H7 (cell line): ENCODE measurements at regions not wholly inside any gene's neighbourhood (a gene's known extent, or its start where the extent isn't known, plus 50 kb on each side); places are given as distances from the start of the nearest gene placed in this dataset.
"Not testable (repeated sequence)": the region's sequence is repeated elsewhere in the genome, so short reads cannot be mapped to it uniquely, and the experiment has no call there.

ENCODE experiments used
- DNase-seq: peaks from one replicate; pipeline ENCODE4 v3.0.0; 2012
- H3K27me3 ChIP-seq: 2 replicates; pipeline ENCODE4 v1.6.0; 2011; ENCODE audit warnings: mild to moderate bottlenecking, low read length; ENCODE audit not compliant: control insufficient read depth, insufficient read depth
- H3K36me3 ChIP-seq: replicated peaks from 2 replicates; pipeline ENCODE4 v1.5.1; 2011; ENCODE audit warnings: low read length; ENCODE audit not compliant: control insufficient read depth, insufficient read depth
- H3K4me3 ChIP-seq: 2 replicates; pipeline ENCODE4 v1.5.1; 2011; ENCODE audit warnings: low read depth, mild to moderate bottlenecking, control low read depth, low read length, moderate library complexity; ENCODE audit not compliant: insufficient read depth

GRCh38 chr11:96736601-96737000, 346.8 kb downstream of the JRKL start:
- DNase-seq, result no peak
- Histone ChIP-seq H3K27me3 (no peaks in the 10 kb centered on the region), H3K36me3 (no peaks in the 10 kb centered on the region), H3K4me3 (no peak overlapping the region)

GRCh38 chr11:96738311-96738710, 348.5 kb downstream of the JRKL start:
- Histone ChIP-seq H3K27me3 (no peaks in the 10 kb centered on the region), H3K36me3 (no peaks in the 10 kb centered on the region), H3K4me3 (no peak overlapping the region)
- no peak for DNase-seq

DNA sequence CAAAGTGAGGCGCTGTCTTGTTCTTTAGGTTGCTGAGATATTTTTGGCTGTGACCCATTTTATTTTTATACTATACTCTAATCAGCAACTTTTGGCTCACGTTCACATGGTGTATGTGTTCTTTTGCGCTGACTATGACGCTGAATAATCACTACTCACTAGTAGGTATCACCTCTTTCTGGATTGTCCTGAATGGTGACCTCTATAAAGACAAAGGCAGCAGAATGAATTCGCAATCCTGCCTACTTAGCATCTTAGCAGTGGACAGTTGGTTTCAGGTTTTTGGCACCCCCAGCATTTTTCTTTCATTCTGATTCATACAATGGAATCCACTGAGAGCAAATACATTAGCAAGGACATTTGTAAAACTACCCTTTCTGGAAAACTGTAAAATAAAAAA, 351.3 kb downstream of the JRKL start:
- Histone ChIP-seq H3K4me3 (no peak overlapping the region), H3K36me3 (no peaks in the 10 kb centered on the region), H3K27me3 (no peaks in the 10 kb centered on the region)
- DNase-seq, result no peak

GRCh38 chr11:96744697-96745096, 354.9 kb downstream of the JRKL start:
- no peak for DNase-seq
- Histone ChIP-seq H3K36me3 (no peaks in the 10 kb centered on the region), H3K4me3 (no peak overlapping the region), H3K27me3 (no peaks in the 10 kb centered on the region)

- Histone ChIP-seq H3K36me3 (no peaks in the 10 kb centered on the region), H3K27me3 (no peaks in the 10 kb centered on the region), H3K4me3 (no peak overlapping the region)
- DNase-seq, result no peak
Measured at GRCh38 chr11:96748639-96749370, 359.0 kb downstream of the JRKL start.

DNA sequence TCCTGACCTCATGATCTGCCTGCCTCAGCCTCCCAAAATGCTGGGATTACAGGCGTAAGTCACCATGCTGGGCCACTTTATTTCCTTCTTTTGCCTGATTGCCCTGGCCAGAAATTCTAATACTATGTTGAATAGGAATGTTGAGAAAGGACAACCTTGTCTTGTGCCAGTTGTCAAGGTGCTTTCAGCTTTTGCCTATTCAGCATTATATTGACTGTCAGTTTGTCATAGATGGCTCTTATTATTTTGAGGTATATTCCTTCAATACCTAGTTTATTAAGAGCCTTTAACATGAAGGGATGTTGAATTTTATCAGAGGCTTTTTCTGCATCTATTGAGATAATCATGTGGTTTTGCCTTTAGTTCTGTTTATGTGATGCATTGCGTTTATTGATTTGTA, 362.0 kb downstream of the JRKL start:
- not testable (repeated sequence) for H3K27me3 ChIP-seq, H3K36me3 ChIP-seq, DNase-seq, H3K4me3 ChIP-seq

GRCh38 chr11:96752221-96752620, 362.4 kb downstream of the JRKL start:
- Histone ChIP-seq H3K4me3 (no peak overlapping the region), H3K27me3 (no peaks in the 10 kb centered on the region), H3K36me3 (no peaks in the 10 kb centered on the region)
- DNase-seq, result no peak

DNA sequence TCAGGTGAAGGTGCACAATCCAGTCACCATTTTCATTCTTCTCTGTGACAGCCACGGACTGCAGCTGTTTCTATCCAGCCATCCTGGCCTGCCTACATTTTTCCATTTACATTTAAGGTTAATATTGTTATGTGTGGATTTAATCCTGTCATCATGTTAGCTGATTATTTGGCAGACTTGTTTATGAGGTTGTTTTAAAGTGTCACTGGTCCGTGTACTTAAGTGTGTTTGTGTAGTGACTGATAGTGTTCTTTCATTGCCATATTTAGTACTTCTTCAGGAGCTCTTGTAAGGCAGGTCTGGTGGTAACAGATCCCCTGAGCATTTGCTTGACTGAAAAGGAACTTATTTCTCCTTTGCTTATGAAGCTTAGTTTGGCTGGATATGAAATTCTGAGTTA, 364.2 kb downstream of the JRKL start:
- H3K27me3 ChIP-seq, result no peaks in the 10 kb centered on the region

DNA sequence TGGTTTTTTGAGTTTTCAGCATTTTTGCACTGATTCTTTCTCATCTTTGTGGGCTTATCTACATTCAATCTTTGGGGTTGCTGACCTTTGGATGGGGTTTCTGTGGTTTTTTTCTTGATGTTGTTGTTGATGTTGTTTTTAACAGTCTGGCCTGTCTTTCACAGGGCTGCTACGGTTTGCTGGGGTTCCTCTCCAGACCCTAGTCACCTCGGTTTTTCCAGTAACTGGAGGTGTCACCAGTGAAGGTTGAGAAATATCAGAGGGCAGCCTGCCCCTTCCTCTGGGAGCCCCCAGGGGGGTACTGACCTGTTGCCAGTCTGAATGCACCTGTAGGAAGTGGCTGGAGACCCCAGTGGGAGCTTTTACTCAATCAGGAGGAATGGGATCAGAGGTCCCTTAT, 365.4 kb downstream of the JRKL start:
- no peak for DNase-seq
- no peaks in the 10 kb centered on the region for H3K27me3 ChIP-seq
- H3K4me3 ChIP-seq, result no peak overlapping the region
- no peaks in the 10 kb centered on the region for H3K36me3 ChIP-seq

More for the DNA sequence above, 364.2 kb downstream of the JRKL start:
- no peaks in the 10 kb centered on the region for H3K36me3 ChIP-seq
- no peak overlapping the region for H3K4me3 ChIP-seq
- DNase-seq, result no peak

DNA sequence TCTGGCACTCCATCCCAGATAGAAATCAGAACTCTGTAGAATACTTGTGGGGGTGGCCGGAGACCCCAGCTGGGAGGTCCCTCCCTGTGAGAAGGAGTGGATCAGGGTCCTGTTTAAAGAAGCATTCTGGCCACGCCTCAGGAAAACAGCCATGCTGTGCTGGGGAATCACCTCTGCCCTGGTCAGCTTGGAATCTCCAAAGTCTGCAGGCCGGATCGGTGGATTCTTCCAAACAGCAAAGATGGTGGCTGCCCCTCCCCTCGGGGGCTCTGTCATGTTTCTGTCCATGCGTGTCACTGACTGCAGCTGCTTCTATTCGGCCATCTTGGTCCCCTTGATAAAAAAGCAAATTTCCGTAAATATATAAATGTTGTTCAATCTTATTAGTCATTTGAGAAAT, 365.9 kb downstream of the JRKL start:
- DNase-seq, result no peak
- no peak overlapping the region for H3K4me3 ChIP-seq
- H3K36me3 ChIP-seq, result no peaks in the 10 kb centered on the region
- no peaks in the 10 kb centered on the region for H3K27me3 ChIP-seq

GRCh38 chr11:96758957-96759356, 369.1 kb downstream of the JRKL start:
- Histone ChIP-seq H3K4me3 (no peak overlapping the region), H3K36me3 (no peaks in the 10 kb centered on the region), H3K27me3 (no peaks in the 10 kb centered on the region)
- DNase-seq, result no peak

DNA sequence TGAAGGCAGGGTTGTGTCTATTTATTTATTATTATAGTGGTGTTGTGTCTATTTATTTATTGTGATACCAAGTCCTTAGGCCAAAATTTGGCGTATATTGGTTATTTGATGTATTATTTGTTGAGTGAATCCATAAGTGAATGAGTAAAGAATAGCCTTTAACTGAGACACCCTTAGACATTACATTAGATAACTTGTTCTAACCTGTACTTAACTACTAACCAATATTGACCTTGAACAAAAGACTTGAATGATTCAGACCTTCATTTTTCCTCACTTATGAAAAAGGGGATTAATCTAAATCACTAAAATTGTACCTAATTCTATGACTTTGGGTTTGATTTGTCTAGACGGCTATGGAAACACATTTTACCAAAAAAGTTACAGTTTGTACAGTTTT, 370.5 kb downstream of the JRKL start:
- Histone ChIP-seq H3K27me3 (no peaks in the 10 kb centered on the region), H3K36me3 (no peaks in the 10 kb centered on the region), H3K4me3 (no peak overlapping the region)
- no peak for DNase-seq

- no peak for DNase-seq
- Histone ChIP-seq H3K4me3 (no peak overlapping the region), H3K36me3 (no peaks in the 10 kb centered on the region), H3K27me3 (no peaks in the 10 kb centered on the region)
Measured at GRCh38 chr11:96760815-96761214, 371.0 kb downstream of the JRKL start.

DNA sequence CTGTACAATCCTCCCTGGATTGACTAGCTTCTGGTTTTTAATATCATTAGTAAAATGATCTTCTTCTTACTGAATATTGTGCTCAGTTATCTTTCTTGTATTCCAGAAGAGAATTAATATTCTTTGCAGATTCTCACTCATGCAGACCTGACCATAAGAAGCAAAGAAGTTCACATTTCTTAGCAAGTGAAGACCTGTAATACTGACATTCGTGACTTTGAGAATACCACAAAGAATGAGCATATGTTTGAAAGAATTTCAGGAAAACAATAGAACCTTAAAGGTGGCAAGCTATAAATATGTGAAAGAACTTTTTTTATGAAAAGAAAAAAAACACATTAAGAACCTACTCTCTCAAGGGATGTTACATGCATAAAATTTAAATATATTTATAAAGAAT, 371.6 kb downstream of the JRKL start:
- H3K4me3 ChIP-seq, result no peak overlapping the region
- H3K27me3 ChIP-seq, result no peaks in the 10 kb centered on the region
- DNase-seq, result no peak
- no peaks in the 10 kb centered on the region for H3K36me3 ChIP-seq

DNA sequence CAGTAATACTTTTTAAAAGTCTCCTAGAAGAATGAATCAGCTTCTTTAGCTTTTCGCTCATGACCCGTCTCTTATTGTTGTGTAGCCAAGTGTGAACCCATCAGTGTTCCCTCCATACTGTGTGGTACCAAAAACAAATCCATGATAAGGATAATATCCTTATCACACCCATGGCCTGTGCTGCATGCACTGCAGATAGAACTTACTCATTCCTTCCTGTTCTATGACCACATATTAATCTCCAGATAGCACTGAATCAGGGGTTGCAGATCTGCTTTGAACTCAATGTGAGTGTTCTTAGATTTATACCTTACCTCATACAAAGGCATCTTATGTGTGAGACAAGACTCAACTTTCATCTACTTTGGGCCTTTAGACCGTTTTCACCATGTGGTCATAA, 373.4 kb downstream of the JRKL start:
- Histone ChIP-seq H3K27me3 (no peaks in the 10 kb centered on the region), H3K4me3 (no peak overlapping the region), H3K36me3 (no peaks in the 10 kb centered on the region)
- no peak for DNase-seq

DNA sequence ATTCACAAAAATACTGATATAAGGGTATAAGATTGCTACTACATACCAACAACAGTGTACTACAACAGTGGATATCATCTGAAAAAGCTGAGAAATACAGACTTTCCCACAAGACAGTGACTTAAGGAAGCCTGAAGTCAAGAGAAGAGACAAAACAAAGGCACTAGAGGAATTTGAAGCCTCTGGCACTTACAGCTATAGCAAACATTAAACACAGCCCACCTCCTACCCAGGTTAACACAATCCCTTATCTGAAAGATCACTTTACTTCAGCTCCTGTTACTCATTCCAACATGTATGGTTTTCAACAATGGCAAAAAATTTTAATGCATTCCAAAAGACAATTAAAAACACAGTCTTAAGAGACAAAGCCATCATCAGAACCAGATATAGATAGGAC, 388.5 kb downstream of the JRKL start:
- Histone ChIP-seq H3K4me3 (no peak overlapping the region), H3K36me3 (no peaks in the 10 kb centered on the region), H3K27me3 (no peaks in the 10 kb centered on the region)
- DNase-seq, result no peak
